GM18873 (cell line): ENCODE measurements at regions not wholly inside any gene's neighbourhood (a gene's known extent, or its start where the extent isn't known, plus 50 kb on each side); places are given as distances from the start of the nearest gene placed in this dataset.

Experiments
- ATAC-seq: cut with Tn5 transposase; IDR thresholded peaks from one replicate; pipeline ENCODE4 v1.9.1; 2021; ENCODE audit warnings: mild to moderate bottlenecking, moderate library complexity, moderate number of reproducible peaks; ENCODE audit not compliant: unreplicated experiment, low FRiP score

- no peak for ATAC-seq
Measured at GRCh38 chr4:153034681-153035080, 98.6 kb downstream of the FHDC1 start.

GRCh38 chr4:153036931-153037482 lies 100.9 kb downstream of the FHDC1 start:
- ATAC-seq: no peak

GRCh38 chr4:153038623-153039311 lies 102.6 kb downstream of the FHDC1 start:
- no peak for ATAC-seq

GRCh38 chr4:153039542-153040185 lies 103.5 kb downstream of the FHDC1 start:
- ATAC-seq: no peak

GRCh38 chr4:153040677-153041076 lies 104.6 kb downstream of the FHDC1 start:
- no peak for ATAC-seq

- ATAC-seq: no peak
Measured at GRCh38 chr4:153044036-153044435, 107.9 kb downstream of the FHDC1 start.

- ATAC-seq: no peak
Measured at GRCh38 chr4:153045111-153045982, 109.2 kb downstream of the FHDC1 start.

- ATAC-seq: no peak
Measured at GRCh38 chr4:153058671-153059060, 122.5 kb downstream of the FHDC1 start.

GRCh38 chr4:153060196-153060595 lies 124.1 kb downstream of the FHDC1 start:
- ATAC-seq: no peak

GRCh38 chr4:153061971-153062370 lies 125.8 kb downstream of the FHDC1 start:
- no peak for ATAC-seq

GRCh38 chr4:153062652-153063168 lies 126.6 kb downstream of the FHDC1 start:
- ATAC-seq: no peak

GRCh38 chr4:153063490-153063889 lies 127.4 kb downstream of the FHDC1 start:
- no peak for ATAC-seq

- no peak for ATAC-seq
Measured at GRCh38 chr4:153064571-153064970, 128.4 kb downstream of the FHDC1 start.

- no peak for ATAC-seq
Measured at GRCh38 chr4:153065276-153065675, 129.2 kb downstream of the FHDC1 start.

- no peak for ATAC-seq
Measured at GRCh38 chr4:153067376-153067775, 131.3 kb downstream of the FHDC1 start.

- no peak for ATAC-seq
Measured at GRCh38 chr4:153068751-153069150, 132.6 kb downstream of the FHDC1 start.

- no peak for ATAC-seq
Measured at GRCh38 chr4:153071958-153072598, 132.2 kb upstream of the TRIM2 start.

- no peak for ATAC-seq
Measured at GRCh38 chr4:153072661-153073060, 131.6 kb upstream of the TRIM2 start.

- no peak for ATAC-seq
Measured at GRCh38 chr4:153074486-153074885, 129.8 kb upstream of the TRIM2 start.

GRCh38 chr4:153074936-153075630 lies 129.2 kb upstream of the TRIM2 start:
- ATAC-seq: no peak
